Gastrocnemius medialis (tissue), 4 donors: ENCODE measurements at regions not wholly inside any gene's neighbourhood (a gene's known extent, or its start where the extent isn't known, plus 50 kb on each side); places are given as distances from the start of the nearest gene placed in this dataset.

Experiments used
- ATAC-seq, 2 donors: fragments of 150-250 bp; one replicate each; pipeline ENCODE4 v1.9.1; 2016
- DNase-seq, 2 donors: peaks; one replicate each; pipeline ENCODE4 v3.0.0-alpha.2; 2019
- H3K27ac ChIP-seq, 4 donors: fragments of 200-600 bp; sonication (generic); 1 replicate in 1 of 4; 2 replicates in 3 of 4; pipeline ENCODE4 v1.5.1; 2016 to 2018; ENCODE audit warnings: mild to moderate bottlenecking in 2 of 4, moderate library complexity in 1 of 4
- H3K27me3 ChIP-seq, 3 donors: fragments of 200-600 bp; sonication (generic) in 2 of 3; 1 replicate in 1 of 3; 2 replicates in 2 of 3; pipeline versions ENCODE4 v1.5.1 to v1.6.0; 2016 to 2019; ENCODE audit warnings: mild to moderate bottlenecking in 1 of 3, moderate library complexity in 1 of 3
- H3K36me3 ChIP-seq, 2 donors: fragments of 200-600 bp; sonication (generic) in 1 of 2; one replicate each; pipeline ENCODE4 v1.5.1; 2017 to 2018
- H3K4me1 ChIP-seq, 2 donors: fragments of 200-600 bp; sonication (generic) in 1 of 2; one replicate each; pipeline ENCODE4 v1.5.1; 2016 to 2017; ENCODE audit warnings: mild to moderate bottlenecking in 2 of 2
- H3K4me3 ChIP-seq, 4 donors: fragments of 200-600 bp; sonication (generic) in 3 of 4; 1 replicate in 1 of 4; 2 replicates in 3 of 4; pipeline ENCODE4 v1.5.1; 2016 to 2019; ENCODE audit warnings: mild to moderate bottlenecking in 2 of 4
- H3K9me3 ChIP-seq, 3 donors: fragments of 200-600 bp; sonication (generic) in 2 of 3; 1 replicate in 1 of 3; 2 replicates in 2 of 3; pipeline ENCODE4 v1.5.1; 2016 to 2019
- CTCF ChIP-seq, 5 experiments: fragments of 450-650 bp in 3 of 5; fragments of 200-600 bp in 2 of 5; sonication (generic) in 2 of 5; IDR thresholded peaks in 4 of 5; conservative IDR thresholded peaks in 1 of 5; 1 replicate in 4 of 5; 2 replicates in 1 of 5; pipeline ENCODE4 v1.5.1; 2016 to 2019; ENCODE audit warnings: antibody characterized with exemption in 5 of 5, mild to moderate bottlenecking in 3 of 5, moderate library complexity in 3 of 5
- POLR2A ChIP-seq, 2 donors: fragments of 450-650 bp; IDR thresholded peaks; one replicate each; pipeline ENCODE4 v1.6.1; 2017; ENCODE audit warnings: antibody characterized with exemption in 2 of 2, mild to moderate bottlenecking in 2 of 2, moderate library complexity in 2 of 2
- in situ Hi-C, 4 donors: fragments of 200-750 bp; cut with MboI; loops; one replicate each; pipeline versions ENCODE4 v1.15.0 to v1.8.0; 2017; ENCODE audit warnings: low sequenced_read_pairs in 4 of 4
- intact Hi-C: fragments of 100-400 bp; cut with DNase I; formaldehyde crosslinking; loops from one replicate; pipeline ENCODE4 v1.15.1; 2023; ENCODE audit warnings: low total_unique reads

GRCh38 chr21:28644762-28645161, 347.9 kb downstream of the LTN1 start:
- Histone ChIP-seq H3K27ac (no peak overlapping the region), H3K4me3 (no peak overlapping the region), H3K4me1 (no peaks in the 10 kb centered on the region), H3K27me3 (no peaks in the 10 kb centered on the region), H3K9me3 (no peaks in the 10 kb centered on the region), H3K36me3 (no peaks in the 10 kb centered on the region)
- no peak for TF ChIP-seq POLR2A (IDR thresholded peaks at IDR 0.05)
- no peak for TF ChIP-seq CTCF (IDR thresholded peaks at IDR 0.05 in 4 of 5, conservative IDR thresholded peaks at IDR 0.05 in 1 of 5)
- intact Hi-C loops (no loop called here), in situ Hi-C loops (no loop called here)
- DNase-seq, result no peak
- ATAC-seq, result no peak

GRCh38 chr21:28642891-28643290, 349.8 kb downstream of the LTN1 start:
- TF ChIP-seq POLR2A (IDR thresholded peaks at IDR 0.05), result no peak
- no peak for TF ChIP-seq CTCF (IDR thresholded peaks at IDR 0.05 in 4 of 5, conservative IDR thresholded peaks at IDR 0.05 in 1 of 5)
- intact Hi-C loops (no loop called here), in situ Hi-C loops (no loop called here)
- ATAC-seq (no peak), DNase-seq (no peak)
- H3K27me3 ChIP-seq, result no peaks in the 10 kb centered on the region
- H3K9me3 ChIP-seq, result no peaks in the 10 kb centered on the region
- H3K4me1 ChIP-seq, result no peaks in the 10 kb centered on the region
- no peaks in the 10 kb centered on the region for H3K36me3 ChIP-seq
- no peak overlapping the region for H3K27ac ChIP-seq
- H3K4me3 ChIP-seq, result no peak overlapping the region

GRCh38 chr21:28641731-28642130, 350.9 kb downstream of the LTN1 start:
- Histone ChIP-seq H3K36me3 (no peaks in the 10 kb centered on the region), H3K27me3 (no peaks in the 10 kb centered on the region), H3K9me3 (no peaks in the 10 kb centered on the region), H3K4me3 (no peak overlapping the region), H3K4me1 (no peaks in the 10 kb centered on the region), H3K27ac (no peak overlapping the region)
- intact Hi-C loops, result no loop called here
- no peak for DNase-seq
- no peak for ATAC-seq
- in situ Hi-C loops, result no loop called here
- no peak for TF ChIP-seq CTCF (IDR thresholded peaks at IDR 0.05 in 4 of 5, conservative IDR thresholded peaks at IDR 0.05 in 1 of 5)
- TF ChIP-seq POLR2A (IDR thresholded peaks at IDR 0.05), result no peak

GRCh38 chr21:28640326-28640725, 352.4 kb downstream of the LTN1 start:
- Histone ChIP-seq H3K4me3 (no peak overlapping the region), H3K27ac (no peak overlapping the region), H3K4me1 (no peaks in the 10 kb centered on the region), H3K9me3 (no peaks in the 10 kb centered on the region), H3K27me3 (no peaks in the 10 kb centered on the region), H3K36me3 (no peaks in the 10 kb centered on the region)
- in situ Hi-C loops, result no loop called here
- no peak for DNase-seq
- TF ChIP-seq CTCF (IDR thresholded peaks at IDR 0.05 in 4 of 5, conservative IDR thresholded peaks at IDR 0.05 in 1 of 5) (no peak), POLR2A (IDR thresholded peaks at IDR 0.05) (no peak)
- intact Hi-C loops, result no loop called here
- ATAC-seq, result no peak

- Histone ChIP-seq H3K4me3 (no peak overlapping the region), H3K36me3 (no peaks in the 10 kb centered on the region), H3K27me3 (no peaks in the 10 kb centered on the region), H3K27ac (no peak overlapping the region), H3K4me1 (no peaks in the 10 kb centered on the region), H3K9me3 (no peaks in the 10 kb centered on the region)
- ATAC-seq (no peak), DNase-seq (no peak)
- intact Hi-C loops, result loop anchor here (10.0 kb wide), 1 partner anchor 125 kb away; no protein-coding TSS in a partner anchor
- no peak for TF ChIP-seq CTCF (IDR thresholded peaks at IDR 0.05 in 4 of 5, conservative IDR thresholded peaks at IDR 0.05 in 1 of 5)
- TF ChIP-seq POLR2A (IDR thresholded peaks at IDR 0.05), result no peak
- in situ Hi-C loops, result no loop called here
Measured at GRCh38 chr21:28639737-28640136, 352.9 kb downstream of the LTN1 start.
